HEK293T (cell line): ENCODE measurements at regions not wholly inside any gene's neighbourhood (a gene's known extent, or its start where the extent isn't known, plus 50 kb on each side); places are given as distances from the start of the nearest gene placed in this dataset.

Experiments used
- ARNT ChIP-seq: fragments of 450-650 bp; IDR thresholded peaks from 2 replicates; pipeline ENCODE4 v1.6.1; 2017; ENCODE audit warnings: mild to moderate bottlenecking
- BHLHE40 ChIP-seq: fragments of 450-650 bp; IDR thresholded peaks from 2 replicates; pipeline ENCODE4 v1.6.1; 2016; ENCODE audit warnings: mild to moderate bottlenecking, moderate library complexity, borderline replicate concordance
- FOXK2 ChIP-seq: fragments of 450-650 bp; IDR thresholded peaks from 2 replicates; pipeline ENCODE4 v1.6.1; 2016; ENCODE audit warnings: mild to moderate bottlenecking
- FOXM1 ChIP-seq: fragments of 450-650 bp; IDR thresholded peaks from 2 replicates; pipeline ENCODE4 v1.6.1; 2017; ENCODE audit warnings: mild to moderate bottlenecking, borderline replicate concordance
- HDGF ChIP-seq: fragments of 450-650 bp; IDR thresholded peaks from 2 replicates; pipeline ENCODE4 v1.6.1; 2017; ENCODE audit warnings: antibody characterized with exemption, borderline replicate concordance
- LEF1 ChIP-seq: fragments of 450-650 bp; IDR thresholded peaks from 2 replicates; pipeline ENCODE4 v1.6.1; 2017; ENCODE audit warnings: mild to moderate bottlenecking, borderline replicate concordance
- SP1 ChIP-seq: fragments of 450-650 bp; IDR thresholded peaks from 2 replicates; pipeline ENCODE4 v1.6.1; 2017
- TARDBP ChIP-seq: fragments of 450-650 bp; IDR thresholded peaks from 2 replicates; pipeline ENCODE4 v1.6.1; 2016
- ZNF384 ChIP-seq: fragments of 450-650 bp; IDR thresholded peaks from 2 replicates; pipeline ENCODE4 v1.6.1; 2016

DNA sequence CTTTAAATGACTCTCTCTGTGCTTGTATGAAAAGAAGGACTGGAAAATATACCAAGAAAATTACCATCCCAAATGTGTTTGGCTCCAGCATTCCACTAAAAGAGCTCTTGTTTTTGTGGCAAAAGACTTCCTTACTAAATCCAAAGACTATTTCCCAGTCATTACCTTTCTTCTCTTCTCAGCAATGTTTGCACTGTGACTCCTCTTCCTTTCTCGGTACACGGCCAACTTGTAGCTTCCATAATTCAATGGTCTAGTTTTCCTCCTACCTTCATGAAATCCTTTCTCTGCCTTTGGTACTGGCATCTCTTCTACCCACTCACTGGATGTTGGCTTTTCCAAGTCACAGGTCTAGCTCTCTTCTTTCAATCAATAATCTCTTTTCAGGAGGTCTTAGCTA is 568.5 kb upstream of the JAG1 start:
- TF ChIP-seq LEF1 (no peak), BHLHE40 (no peak), FOXM1 (no peak), TARDBP (no peak), FOXK2 (no peak), ARNT (no peak), ZNF384 (no peak), HDGF (no peak), SP1 (no peak)
